Loucy (cell line): ENCODE measurements at regions not wholly inside any gene's neighbourhood (a gene's known extent, or its start where the extent isn't known, plus 50 kb on each side); places are given as distances from the start of the nearest gene placed in this dataset.

ENCODE experiments used
- H2AFZ ChIP-seq: fragments of 200-600 bp; sonication (generic); 2 replicates; pipeline ENCODE4 v1.6.0; 2016; ENCODE audit warnings: antibody characterized with exemption, mild to moderate bottlenecking, low read length, moderate library complexity
- H3F3A ChIP-seq: fragments of 200-600 bp; 2 replicates; pipeline ENCODE4 v1.6.0; 2016; ENCODE audit warnings: antibody characterized with exemption, low read depth, mild to moderate bottlenecking
- H3K27me3 ChIP-seq: fragments of 200-600 bp; sonication (generic); 2 replicates; pipeline ENCODE4 v1.6.1; 2014; ENCODE audit warnings: low read length, mild to moderate bottlenecking; ENCODE audit not compliant: insufficient read depth, poor library complexity, severe bottlenecking
- H3K36me3 ChIP-seq: fragments of 200-600 bp; sonication (generic); 2 replicates; pipeline ENCODE4 v1.6.1; 2016; ENCODE audit warnings: low read length; ENCODE audit not compliant: insufficient read depth
- H3K4me1 ChIP-seq: fragments of 200-600 bp; sonication (generic); 2 replicates; pipeline ENCODE4 v1.5.1; 2014; ENCODE audit warnings: low read length, mild to moderate bottlenecking; ENCODE audit not compliant: insufficient read depth, poor library complexity, severe bottlenecking
- H3K4me2 ChIP-seq: fragments of 200-600 bp; sonication (generic); 2 replicates; pipeline ENCODE4 v1.6.0; 2014; ENCODE audit warnings: antibody characterized with exemption, low read length, low read depth, mild to moderate bottlenecking; ENCODE audit not compliant: poor library complexity, severe bottlenecking
- H3K4me3 ChIP-seq: fragments of 200-600 bp; sonication (generic); 2 replicates; pipeline ENCODE4 v1.5.1; 2014; ENCODE audit warnings: low read length, mild to moderate bottlenecking, mixed read lengths; ENCODE audit not compliant: poor library complexity, severe bottlenecking
- H3K79me2 ChIP-seq: fragments of 200-600 bp; sonication (generic); 2 replicates; pipeline ENCODE4 v1.6.1; 2014; ENCODE audit warnings: low read length; ENCODE audit not compliant: insufficient read depth
- H3K9ac ChIP-seq: fragments of 200-600 bp; sonication (generic); 2 replicates; pipeline ENCODE4 v1.6.0; 2014; ENCODE audit warnings: mild to moderate bottlenecking, low read depth, low read length, moderate library complexity; ENCODE audit not compliant: poor library complexity, severe bottlenecking
- H3K9me2 ChIP-seq: fragments of 200-600 bp; sonication (generic); replicated peaks from 2 replicates; pipeline ENCODE4 v1.6.1; 2016; ENCODE audit warnings: low read depth, low read length, mixed read lengths
- H3K9me3 ChIP-seq: fragments of 200-600 bp; sonication (generic); 2 replicates; pipeline ENCODE4 v1.6.1; 2014; ENCODE audit warnings: mild to moderate bottlenecking, antibody characterized with exemption, low read length, low read depth; ENCODE audit not compliant: insufficient read depth
- H4K20me1 ChIP-seq: fragments of 200-600 bp; sonication (generic); 2 replicates; pipeline ENCODE4 v1.6.0; 2014; ENCODE audit warnings: antibody characterized with exemption, low read length, mild to moderate bottlenecking; ENCODE audit not compliant: insufficient read depth, poor library complexity, severe bottlenecking
- CTCF ChIP-seq: fragments of 200-600 bp; sonication (generic); conservative IDR thresholded peaks from 2 replicates; pipeline ENCODE4 v1.5.1; 2014; ENCODE audit warnings: mild to moderate bottlenecking, antibody characterized with exemption, low read length
- EZH2phosphoT487 ChIP-seq: fragments of 200-600 bp; IDR thresholded peaks from 2 replicates; pipeline ENCODE4 v1.6.1; 2018; ENCODE audit warnings: antibody characterized with exemption, mild to moderate bottlenecking, moderate library complexity, borderline replicate concordance

- TF ChIP-seq EZH2phosphoT487 (no peak), CTCF (no peak)
These were observed 515.3 kb upstream of the ARX start for GRCh38 chrX:25531096-25531495.

GRCh38 chrX:25534091-25534490, 518.3 kb upstream of the ARX start:
- H3F3A ChIP-seq = no peaks in the 10 kb centered on the region
- no peaks in the 10 kb centered on the region for H3K36me3 ChIP-seq
- H3K27me3 ChIP-seq = no peaks in the 10 kb centered on the region
- no peaks in the 10 kb centered on the region for H4K20me1 ChIP-seq
- H3K9me2 ChIP-seq = no peaks in the 10 kb centered on the region
- no peaks in the 10 kb centered on the region for H3K4me1 ChIP-seq
- no peak overlapping the region for H3K9ac ChIP-seq
- no peak overlapping the region for H2AFZ ChIP-seq
- no peak for TF ChIP-seq CTCF
- no peak for TF ChIP-seq EZH2phosphoT487
- H3K9me3 ChIP-seq = no peaks in the 10 kb centered on the region
- H3K4me2 ChIP-seq = no peak overlapping the region
- H3K79me2 ChIP-seq = no peaks in the 10 kb centered on the region
- H3K4me3 ChIP-seq = no peak overlapping the region

More at GRCh38 chrX:25531096-25531495, 515.3 kb upstream of the ARX start:
- H3K9me2 ChIP-seq = no peaks in the 10 kb centered on the region
- no peaks in the 10 kb centered on the region for H3K4me1 ChIP-seq
- no peak overlapping the region for H3K9ac ChIP-seq
- no peaks in the 10 kb centered on the region for H3F3A ChIP-seq
- H3K79me2 ChIP-seq = no peaks in the 10 kb centered on the region
- H2AFZ ChIP-seq = no peak overlapping the region
- H3K9me3 ChIP-seq = no peaks in the 10 kb centered on the region
- no peaks in the 10 kb centered on the region for H3K36me3 ChIP-seq
- H3K27me3 ChIP-seq = no peaks in the 10 kb centered on the region
- H4K20me1 ChIP-seq = no peaks in the 10 kb centered on the region
- H3K4me3 ChIP-seq = no peak overlapping the region
- no peak overlapping the region for H3K4me2 ChIP-seq

GRCh38 chrX:25536307-25536970, 520.7 kb upstream of the ARX start:
- Histone ChIP-seq H4K20me1 (no peaks in the 10 kb centered on the region), H3K4me1 (no peaks in the 10 kb centered on the region)

More at GRCh38 chrX:25536307-25536970, 520.7 kb upstream of the ARX start:
- Histone ChIP-seq H3K9me2 (no peaks in the 10 kb centered on the region), H2AFZ (no peak overlapping the region), H3K27me3 (no peaks in the 10 kb centered on the region), H3K9ac (no peak overlapping the region), H3K4me3 (no peak overlapping the region), H3K4me2 (no peak overlapping the region), H3K36me3 (no peaks in the 10 kb centered on the region), H3F3A (no peaks in the 10 kb centered on the region), H3K79me2 (no peaks in the 10 kb centered on the region), H3K9me3 (no peaks in the 10 kb centered on the region)
- TF ChIP-seq EZH2phosphoT487 = no peak
- no peak for TF ChIP-seq CTCF
